ENCODE measurements at regions not wholly inside any gene's neighbourhood (a gene's known extent, or its start where the extent isn't known, plus 50 kb on each side); places are given as distances from the start of the nearest gene placed in this dataset.
"Not testable (repeated sequence)": the region's sequence is repeated elsewhere in the genome, so short reads cannot be mapped to it uniquely, and the experiment has no call there.

DNA sequence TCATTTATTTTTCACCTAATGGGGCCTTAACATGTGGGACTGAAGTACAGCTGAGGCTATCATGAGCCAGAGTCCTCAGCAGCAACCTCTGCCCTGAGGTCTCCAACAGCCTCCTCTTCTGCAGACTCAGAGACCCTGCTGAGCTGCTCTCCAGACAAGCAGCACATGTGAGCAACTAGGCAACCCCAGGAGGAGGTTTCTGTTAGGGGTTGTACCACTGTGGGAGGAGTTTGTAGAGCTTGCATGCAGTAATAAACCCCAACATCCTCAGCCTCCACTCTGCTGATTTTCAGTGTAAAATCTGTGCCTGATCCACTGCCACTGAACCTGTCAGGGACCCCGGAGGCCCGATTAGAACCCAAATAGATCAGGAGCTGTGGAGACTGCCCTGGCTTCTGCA, 530.0 kb downstream of the RPIA start:
- TF ChIP-seq, protein P1, sequence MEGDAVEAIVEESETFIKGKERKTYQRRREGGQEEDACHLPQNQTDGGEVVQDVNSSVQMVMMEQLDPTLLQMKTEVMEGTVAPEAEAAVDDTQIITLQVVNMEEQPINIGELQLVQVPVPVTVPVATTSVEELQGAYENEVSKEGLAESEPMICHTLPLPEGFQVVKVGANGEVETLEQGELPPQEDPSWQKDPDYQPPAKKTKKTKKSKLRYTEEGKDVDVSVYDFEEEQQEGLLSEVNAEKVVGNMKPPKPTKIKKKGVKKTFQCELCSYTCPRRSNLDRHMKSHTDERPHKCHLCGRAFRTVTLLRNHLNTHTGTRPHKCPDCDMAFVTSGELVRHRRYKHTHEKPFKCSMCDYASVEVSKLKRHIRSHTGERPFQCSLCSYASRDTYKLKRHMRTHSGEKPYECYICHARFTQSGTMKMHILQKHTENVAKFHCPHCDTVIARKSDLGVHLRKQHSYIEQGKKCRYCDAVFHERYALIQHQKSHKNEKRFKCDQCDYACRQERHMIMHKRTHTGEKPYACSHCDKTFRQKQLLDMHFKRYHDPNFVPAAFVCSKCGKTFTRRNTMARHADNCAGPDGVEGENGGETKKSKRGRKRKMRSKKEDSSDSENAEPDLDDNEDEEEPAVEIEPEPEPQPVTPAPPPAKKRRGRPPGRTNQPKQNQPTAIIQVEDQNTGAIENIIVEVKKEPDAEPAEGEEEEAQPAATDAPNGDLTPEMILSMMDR (IDR thresholded peaks at IDR 0.05) = not testable (repeated sequence)
- TF ChIP-seq POLR2A (IDR thresholded peaks at IDR 0.05) = not testable (repeated sequence)
